HG03342 (cell line): ENCODE measurements at regions not wholly inside any gene's neighbourhood (a gene's known extent, or its start where the extent isn't known, plus 50 kb on each side); places are given as distances from the start of the nearest gene placed in this dataset.
"Not testable (repeated sequence)": the region's sequence is repeated elsewhere in the genome, so short reads cannot be mapped to it uniquely, and the experiment has no call there.

Source experiments
- ATAC-seq: cut with Tn5 transposase; IDR thresholded peaks from one replicate; pipeline ENCODE4 v1.9.1; 2021; ENCODE audit warnings: mild to moderate bottlenecking, moderate library complexity; ENCODE audit not compliant: unreplicated experiment

DNA sequence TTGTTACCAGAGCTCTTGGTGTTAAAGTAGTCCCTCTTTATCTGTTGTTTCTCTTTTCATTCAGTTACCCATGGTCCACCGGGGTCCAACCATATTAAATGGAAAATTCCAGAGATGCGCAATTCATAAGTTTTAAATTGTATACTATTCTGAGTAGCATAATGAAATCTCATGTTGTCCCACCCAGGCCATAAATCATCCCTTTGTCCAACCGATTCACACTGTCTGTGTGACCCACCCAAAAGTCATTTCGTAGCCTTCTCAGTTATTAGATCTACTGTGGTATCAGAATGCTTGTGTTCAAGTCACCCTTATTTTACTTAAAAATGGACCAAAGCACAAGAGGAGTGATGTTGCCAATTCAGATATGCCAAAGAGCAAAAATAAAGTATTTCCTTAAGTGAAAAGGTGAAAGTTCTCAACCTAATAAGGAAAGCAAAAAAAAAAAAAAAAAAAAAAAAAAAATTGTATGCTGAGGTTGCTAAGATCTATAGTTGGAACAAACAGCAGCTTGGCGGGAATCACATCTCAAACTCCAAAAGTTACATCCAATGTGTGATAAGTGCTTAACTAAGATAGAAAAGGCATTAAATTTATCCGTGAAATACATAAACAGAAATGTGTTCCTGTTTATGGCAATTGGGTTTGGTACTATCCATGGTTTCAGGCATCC is 106.8 kb upstream of the GPBP1 start:
- ATAC-seq = no peak

GRCh38 chr5:57067597-57067924 is 106.3 kb upstream of the GPBP1 start:
- ATAC-seq = no peak

- ATAC-seq = no peak
Measured at GRCh38 chr5:57069115-57069835, 104.6 kb upstream of the GPBP1 start.

GRCh38 chr5:57072218-57072892 is 101.5 kb upstream of the GPBP1 start:
- ATAC-seq = no peak

GRCh38 chr5:57082441-57083067 is 91.3 kb upstream of the GPBP1 start:
- no peak for ATAC-seq

- no peak for ATAC-seq
Measured at GRCh38 chr5:57085306-57086081, 88.4 kb upstream of the GPBP1 start.

DNA sequence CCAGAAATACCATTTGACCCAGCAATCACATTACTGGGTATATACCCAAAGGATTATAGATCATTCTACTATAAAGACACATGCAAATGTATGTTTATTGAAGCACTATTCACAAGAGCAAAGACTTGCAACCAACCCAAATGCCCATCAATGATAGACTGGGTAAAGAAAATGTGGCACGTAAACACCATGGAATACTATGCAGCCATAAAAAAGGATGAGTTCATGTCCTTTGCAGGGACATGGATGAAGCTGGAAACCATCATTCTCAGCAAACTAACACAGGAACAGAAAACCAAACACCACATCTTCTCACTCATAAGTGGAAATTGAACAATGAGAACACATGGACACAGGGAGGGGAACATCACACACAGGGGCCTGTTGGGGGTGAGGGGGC is 85.9 kb upstream of the GPBP1 start:
- ATAC-seq = not testable (repeated sequence)

DNA sequence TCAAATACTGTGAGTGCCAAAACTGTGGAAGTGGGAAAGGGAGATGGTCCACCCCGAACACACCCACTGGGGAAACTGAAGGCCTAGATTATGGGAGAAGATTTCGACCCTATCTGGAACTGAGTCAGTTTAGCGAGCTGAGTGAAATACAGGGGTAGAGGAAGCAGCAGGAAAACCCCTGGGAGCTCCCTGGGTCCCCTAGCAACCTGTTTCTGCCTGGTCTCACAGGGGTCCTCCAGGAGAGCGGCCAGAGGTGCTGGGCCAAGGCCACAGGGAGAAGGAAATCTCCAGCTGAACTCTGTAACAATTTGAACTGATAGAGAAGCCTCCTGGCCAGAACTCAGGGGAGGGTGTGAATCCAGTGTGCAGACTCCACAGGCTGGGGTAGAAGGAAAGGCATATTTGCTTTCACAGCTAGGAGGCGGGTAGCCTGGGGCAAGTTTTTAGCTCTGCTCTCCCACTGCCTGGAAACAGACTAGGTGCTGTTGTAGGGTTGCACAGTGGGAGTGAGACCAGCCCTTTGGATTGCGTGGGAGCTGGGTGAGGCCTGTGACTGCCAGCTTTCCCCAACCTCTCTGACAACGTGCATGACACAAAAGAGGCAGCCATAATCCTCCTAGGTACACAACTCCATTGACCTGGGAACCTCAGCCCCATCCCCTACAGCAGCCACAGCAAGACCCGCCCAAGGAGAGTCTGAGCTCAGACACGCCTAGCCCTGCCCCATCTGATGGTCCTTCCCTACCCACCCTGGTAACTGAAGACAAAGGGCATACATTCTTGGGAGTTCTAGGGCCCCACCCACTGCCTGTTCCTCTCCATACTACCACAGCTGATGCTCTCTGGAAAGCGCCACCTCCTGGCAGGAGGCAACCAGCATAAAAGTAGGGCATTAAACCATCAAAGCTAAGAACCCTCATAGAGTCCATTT is 78.8 kb upstream of the GPBP1 start:
- no peak for ATAC-seq

DNA sequence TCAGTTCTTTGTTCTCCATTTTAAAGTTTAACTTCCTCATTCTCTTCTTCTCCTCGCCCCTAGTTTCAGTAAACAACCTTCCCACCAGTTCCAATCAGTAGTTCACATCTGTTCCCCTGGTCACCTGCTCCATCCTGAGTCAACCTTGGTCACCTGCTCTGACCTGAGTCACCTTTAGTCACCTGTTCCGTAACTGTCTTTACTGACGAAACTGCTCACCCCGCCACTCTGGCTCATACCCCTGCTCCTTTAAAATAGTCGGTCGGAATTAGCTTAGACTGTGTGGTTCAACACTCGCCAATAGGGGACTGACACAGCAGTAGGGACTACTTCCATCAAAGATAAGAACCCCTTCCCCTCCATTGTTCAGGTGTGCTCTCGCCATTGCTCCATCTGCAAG is 76.3 kb upstream of the GPBP1 start:
- ATAC-seq = no peak

DNA sequence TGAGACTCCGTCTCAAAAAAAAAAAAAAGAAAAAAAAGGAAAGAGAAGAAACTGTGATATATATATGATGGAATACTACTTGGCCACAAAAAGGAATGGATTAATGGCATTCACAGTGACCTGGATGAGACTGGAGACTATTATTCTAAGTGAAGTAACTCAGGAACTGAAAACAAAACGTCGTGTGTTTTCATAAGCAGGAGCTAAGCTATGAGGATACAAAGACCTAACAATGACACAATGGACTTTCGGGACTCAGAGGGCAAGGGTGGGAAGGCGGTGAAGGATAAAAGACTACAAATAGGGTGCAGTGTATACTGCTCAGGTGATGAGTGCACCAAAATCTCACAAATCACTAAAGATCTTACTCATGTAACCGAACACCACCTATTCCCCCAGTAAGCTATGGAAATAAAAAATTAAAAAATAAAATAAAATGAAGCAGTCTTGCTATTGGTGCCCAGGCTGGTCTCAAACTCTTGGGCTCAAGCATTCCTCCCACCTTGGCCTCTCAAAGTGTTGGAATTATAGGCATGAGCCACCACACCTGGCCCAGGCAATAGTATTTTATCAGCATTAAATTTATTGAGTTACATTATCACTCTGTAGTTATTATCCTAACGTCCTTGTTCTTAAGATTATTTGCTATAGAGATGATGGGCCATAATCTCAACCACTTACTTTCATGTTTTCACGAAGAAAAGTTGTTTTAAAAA is 71.5 kb upstream of the GPBP1 start:
- ATAC-seq = no peak

GRCh38 chr5:57102905-57103255 is 71.0 kb upstream of the GPBP1 start:
- no peak for ATAC-seq

- no peak for ATAC-seq
Measured at GRCh38 chr5:57103317-57103907, 70.4 kb upstream of the GPBP1 start.

DNA sequence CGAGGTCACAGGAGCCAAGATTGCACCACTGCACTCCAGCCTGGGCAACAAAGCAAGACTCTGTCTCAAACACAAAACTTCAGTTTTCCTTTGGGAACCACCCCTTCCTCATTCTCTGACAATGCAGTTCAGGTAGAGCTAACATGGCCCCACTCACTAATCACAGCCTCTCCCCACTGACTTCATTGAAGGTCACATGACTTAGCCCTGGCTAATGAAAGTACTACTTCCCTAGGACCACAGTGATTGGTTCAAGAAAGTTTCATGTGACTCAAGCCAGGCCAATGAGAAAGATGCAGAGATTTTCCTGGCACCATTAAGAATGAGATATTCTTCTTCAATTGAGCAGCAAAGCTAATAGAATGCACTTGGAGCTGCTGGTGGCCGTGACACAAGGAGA is 67.2 kb upstream of the GPBP1 start:
- no peak for ATAC-seq

GRCh38 chr5:57111993-57112392 is 61.9 kb upstream of the GPBP1 start:
- ATAC-seq = no peak

- ATAC-seq = no peak
Measured at GRCh38 chr5:57113481-57113880, 60.4 kb upstream of the GPBP1 start.

GRCh38 chr5:57117596-57117995 is 56.3 kb upstream of the GPBP1 start:
- no peak for ATAC-seq

GRCh38 chr5:57119031-57119430 is 54.8 kb upstream of the GPBP1 start:
- ATAC-seq = no peak

GRCh38 chr5:57124014-57124413 is 49.8 kb upstream of the GPBP1 start:
- ATAC-seq = no peak
